ENCODE measurements at regions not wholly inside any gene's neighbourhood (a gene's known extent, or its start where the extent isn't known, plus 50 kb on each side); places are given as distances from the start of the nearest gene placed in this dataset.
"Not testable (repeated sequence)": the region's sequence is repeated elsewhere in the genome, so short reads cannot be mapped to it uniquely, and the experiment has no call there.

DNA sequence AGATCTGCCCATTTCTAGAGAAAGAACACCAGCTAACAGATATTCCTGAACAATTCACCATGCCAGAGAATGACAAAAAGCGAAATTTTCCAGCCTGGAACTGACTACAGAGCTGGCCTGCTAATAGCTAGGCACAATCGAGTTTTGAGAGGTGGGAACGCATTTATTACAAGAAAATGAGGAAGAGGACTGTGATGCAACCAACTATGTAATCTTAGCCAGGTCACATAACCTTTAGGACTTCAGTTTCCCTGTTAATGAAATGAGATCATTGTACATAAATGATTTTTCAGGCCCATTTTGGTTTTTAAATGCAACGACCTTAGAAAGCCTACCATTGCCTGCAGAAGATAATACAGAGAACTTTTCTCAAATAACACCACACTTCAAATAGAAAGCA, 72.1 kb upstream of the SETMAR start:
- peak; percentile 25 for DNase-seq

GRCh38 chr3:4232798-4233197, 70.4 kb upstream of the SETMAR start:
- DNase-seq, result no peak

DNA sequence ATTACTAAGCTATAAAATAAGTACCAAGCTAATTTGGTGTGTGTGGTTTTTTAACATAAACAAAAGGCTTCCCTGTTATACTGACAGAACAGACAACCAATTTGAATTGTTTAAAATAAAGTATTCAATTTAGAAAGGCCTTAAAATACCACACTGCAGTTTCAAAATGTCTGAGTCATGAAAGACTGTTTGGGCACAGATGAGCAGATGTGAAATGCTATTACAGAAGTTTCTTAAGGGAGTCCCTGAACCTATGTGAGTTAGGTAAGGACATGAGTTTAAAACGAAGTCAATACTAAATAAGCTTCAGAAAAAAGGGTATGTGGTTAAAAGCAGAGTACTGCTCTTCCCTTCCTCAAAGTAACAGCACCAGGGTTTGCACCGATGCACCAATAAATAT, 69.7 kb upstream of the SETMAR start:
- peak; percentile 13 for DNase-seq

DNA sequence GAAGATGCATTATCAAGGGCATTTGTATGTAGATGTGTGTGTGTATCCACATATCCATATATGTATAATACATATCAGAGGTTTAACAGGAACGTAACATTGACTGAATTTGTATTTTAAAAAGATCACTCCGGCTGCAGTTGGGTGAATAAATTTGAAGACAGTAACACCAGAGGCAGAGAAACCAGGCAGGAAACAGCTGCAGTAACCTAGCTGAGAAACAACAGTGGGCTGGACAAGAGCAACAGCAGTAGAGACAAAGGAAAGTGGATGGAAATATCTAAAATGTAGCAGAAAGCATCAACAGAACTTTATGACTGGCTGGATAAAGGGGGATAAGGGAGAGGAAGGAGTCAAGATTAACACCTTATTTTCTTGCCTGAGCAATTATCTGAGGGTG, 68.3 kb upstream of the SETMAR start:
- DNase-seq, result peak; percentile 32

DNA sequence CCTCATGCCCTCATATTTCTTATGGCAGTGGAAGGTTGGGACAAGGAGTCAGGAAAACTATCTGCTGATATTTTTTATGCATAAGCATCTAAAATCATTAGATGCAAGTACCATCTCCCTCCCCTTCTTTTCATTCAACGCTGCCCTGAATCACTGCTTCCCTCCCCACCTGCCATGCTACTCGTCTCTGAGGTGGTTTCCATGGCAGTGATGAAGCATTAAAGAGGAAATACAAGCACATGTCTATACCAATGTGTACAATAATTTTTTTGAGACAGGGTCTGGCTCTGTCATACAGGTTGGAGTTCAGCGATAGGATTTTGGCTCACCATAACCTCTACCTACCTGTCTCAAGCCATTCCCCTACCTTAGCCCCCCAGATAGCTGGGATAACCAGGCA, 67.5 kb upstream of the SETMAR start:
- DNase-seq, result no peak

DNA sequence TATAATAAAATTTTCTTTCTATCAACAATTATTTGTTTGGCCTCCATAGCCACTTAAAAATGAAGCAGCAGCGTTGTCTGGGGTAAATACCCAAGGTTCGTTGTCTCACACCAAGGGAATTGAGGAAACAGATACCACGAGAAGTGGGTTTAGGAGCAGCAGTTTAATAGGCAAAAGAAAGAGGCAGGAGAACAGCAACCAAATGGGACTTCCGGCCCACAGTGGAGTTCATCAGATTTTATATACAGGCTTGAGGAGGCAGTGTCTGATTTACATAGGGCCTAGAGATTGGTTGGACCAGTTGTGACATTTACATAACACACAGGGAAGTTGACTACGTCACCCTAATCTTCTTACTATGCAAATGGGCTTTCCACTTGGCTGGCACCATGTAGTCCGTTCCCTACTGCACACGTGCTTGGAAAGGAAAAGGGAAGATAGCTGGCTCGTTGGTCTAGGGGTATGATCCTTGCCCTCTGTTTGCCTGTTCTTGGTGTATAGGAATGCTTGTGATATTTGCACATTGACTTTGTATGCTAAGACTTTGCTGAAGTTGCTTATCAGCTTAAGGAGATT, 61.5 kb upstream of the SETMAR start:
- DNase-seq, result no peak

GRCh38 chr3:4245671-4246070, 57.5 kb upstream of the SETMAR start:
- DNase-seq, result no peak

DNA sequence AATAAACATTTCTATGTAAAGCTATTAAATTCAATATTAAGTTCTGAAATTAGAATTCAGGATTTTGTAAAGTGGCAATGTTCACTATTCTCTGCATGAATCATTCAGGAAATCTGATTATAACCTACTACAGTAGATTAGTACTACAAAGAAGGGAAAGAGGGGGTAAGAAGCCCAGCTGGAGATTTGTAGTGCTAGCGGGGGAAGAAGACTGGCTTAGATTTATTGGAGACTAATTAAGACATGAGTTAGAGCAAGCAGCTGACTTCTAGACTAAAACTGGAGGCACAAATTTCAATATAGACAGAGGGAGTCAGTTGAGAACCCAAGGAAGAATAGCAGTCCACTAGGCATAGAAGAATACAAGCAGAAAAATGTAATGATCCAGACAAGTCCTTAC, 55.8 kb upstream of the SETMAR start:
- DNase-seq, result no peak

- no peak for DNase-seq
These were observed 53.1 kb upstream of the SETMAR start for GRCh38 chr3:4250064-4250463.

GRCh38 chr3:4251412-4251811, 51.8 kb upstream of the SETMAR start:
- no peak for DNase-seq

DNA sequence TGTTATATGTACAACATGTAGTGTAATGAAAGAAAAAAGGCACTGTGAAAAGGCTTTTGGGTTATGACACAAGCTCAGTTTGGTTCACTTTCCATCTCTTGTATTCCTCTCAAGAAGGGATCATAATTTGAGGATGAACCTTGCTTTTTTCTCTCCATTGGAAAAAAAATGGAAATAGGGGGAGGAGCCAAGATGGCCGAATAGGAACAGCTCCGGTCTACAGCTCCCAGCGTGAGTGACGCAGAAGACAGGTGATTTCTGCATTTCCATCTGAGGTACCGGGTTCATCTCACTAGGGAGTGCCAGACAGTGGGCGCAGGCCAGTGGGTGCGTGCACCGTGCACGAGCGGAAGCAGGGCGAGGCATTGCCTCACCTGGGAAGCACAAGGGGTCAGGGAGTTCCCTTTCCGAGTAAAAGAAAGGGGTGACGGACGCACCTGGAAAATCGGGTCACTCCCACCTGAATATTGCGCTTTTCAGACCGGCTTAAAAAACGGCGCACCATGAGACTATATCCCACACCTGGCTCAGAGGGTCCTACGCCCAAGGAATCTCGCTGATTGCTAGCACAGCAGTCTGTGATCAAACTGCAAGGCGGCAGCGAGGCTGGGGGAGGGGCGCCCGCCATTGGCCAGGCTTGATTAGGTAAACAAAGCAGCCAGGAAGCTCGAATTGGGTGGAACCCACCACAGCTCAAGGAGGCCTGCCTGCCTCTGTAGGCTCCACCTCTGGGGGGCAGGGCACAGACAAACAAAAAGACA, 49.9 kb upstream of the SETMAR start:
- not testable (repeated sequence) for DNase-seq
